Esophagus squamous epithelium (tissue), 4 donors: ENCODE measurements at regions not wholly inside any gene's neighbourhood (a gene's known extent, or its start where the extent isn't known, plus 50 kb on each side); places are given as distances from the start of the nearest gene placed in this dataset.

Source experiments
- POLR2A ChIP-seq, 4 donors: fragments of 450-650 bp; IDR thresholded peaks; one replicate each; pipeline ENCODE4 v1.6.1; 2017; ENCODE audit warnings: antibody characterized with exemption in 4 of 4, mild to moderate bottlenecking in 4 of 4, moderate library complexity in 3 of 4
- TF ChIP-seq, protein P1 (sequence below), 6 experiments: fragments of 450-650 bp in 4 of 6; fragments of 200-600 bp in 2 of 6; sonication (generic) in 2 of 6; IDR thresholded peaks; one replicate each; pipeline ENCODE4 v1.5.1; 2016 to 2019; ENCODE audit warnings: antibody characterized with exemption in 6 of 6, mild to moderate bottlenecking in 4 of 6, moderate library complexity in 4 of 6

- TF ChIP-seq, protein P1, sequence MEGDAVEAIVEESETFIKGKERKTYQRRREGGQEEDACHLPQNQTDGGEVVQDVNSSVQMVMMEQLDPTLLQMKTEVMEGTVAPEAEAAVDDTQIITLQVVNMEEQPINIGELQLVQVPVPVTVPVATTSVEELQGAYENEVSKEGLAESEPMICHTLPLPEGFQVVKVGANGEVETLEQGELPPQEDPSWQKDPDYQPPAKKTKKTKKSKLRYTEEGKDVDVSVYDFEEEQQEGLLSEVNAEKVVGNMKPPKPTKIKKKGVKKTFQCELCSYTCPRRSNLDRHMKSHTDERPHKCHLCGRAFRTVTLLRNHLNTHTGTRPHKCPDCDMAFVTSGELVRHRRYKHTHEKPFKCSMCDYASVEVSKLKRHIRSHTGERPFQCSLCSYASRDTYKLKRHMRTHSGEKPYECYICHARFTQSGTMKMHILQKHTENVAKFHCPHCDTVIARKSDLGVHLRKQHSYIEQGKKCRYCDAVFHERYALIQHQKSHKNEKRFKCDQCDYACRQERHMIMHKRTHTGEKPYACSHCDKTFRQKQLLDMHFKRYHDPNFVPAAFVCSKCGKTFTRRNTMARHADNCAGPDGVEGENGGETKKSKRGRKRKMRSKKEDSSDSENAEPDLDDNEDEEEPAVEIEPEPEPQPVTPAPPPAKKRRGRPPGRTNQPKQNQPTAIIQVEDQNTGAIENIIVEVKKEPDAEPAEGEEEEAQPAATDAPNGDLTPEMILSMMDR (IDR thresholded peaks at IDR 0.05): no peak
- TF ChIP-seq POLR2A (IDR thresholded peaks at IDR 0.05): no peak
These were observed 84.0 kb upstream of the BMAL1 start for GRCh38 chr11:13193613-13194012.
